ENCODE measurements at regions not wholly inside any gene's neighbourhood (a gene's known extent, or its start where the extent isn't known, plus 50 kb on each side); places are given as distances from the start of the nearest gene placed in this dataset.

DNA sequence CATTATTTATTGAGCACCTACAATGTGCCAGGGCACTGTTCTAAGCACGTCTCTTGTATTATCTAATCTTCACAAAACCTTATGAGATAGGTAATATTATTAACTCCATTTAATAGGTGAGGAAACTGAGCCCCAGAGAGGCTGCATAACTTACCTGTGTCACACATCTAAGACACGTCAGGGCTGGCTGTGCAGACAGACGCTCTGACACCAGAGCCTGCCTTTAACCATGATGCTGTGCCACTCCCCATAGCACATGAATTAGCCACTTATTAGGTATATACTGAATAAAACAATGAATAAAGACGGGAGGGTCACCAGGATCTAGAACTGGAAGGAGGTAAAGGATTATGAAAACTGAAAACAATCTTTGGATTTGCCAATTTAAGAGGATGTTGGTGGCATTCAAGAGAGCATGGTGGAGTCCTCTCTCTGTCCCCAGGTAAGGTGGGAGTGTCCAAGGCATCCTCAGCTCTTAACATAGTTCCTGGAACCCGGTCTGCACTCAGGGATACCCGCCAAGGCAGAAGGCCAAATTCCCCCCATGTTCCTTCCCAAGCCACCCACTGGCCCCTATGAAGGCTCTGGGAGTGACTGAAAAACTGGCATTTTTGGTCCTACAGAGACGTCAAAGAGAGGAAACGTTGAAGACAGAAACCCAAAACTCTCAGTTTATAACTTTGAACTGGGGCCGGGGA is 479.7 kb downstream of the FOXO1 start:
- FAIRE-seq (no peak), DNase-seq (ENCODE audit: insufficient read length, low spot score) (no peak)
- TF ChIP-seq, protein P1, sequence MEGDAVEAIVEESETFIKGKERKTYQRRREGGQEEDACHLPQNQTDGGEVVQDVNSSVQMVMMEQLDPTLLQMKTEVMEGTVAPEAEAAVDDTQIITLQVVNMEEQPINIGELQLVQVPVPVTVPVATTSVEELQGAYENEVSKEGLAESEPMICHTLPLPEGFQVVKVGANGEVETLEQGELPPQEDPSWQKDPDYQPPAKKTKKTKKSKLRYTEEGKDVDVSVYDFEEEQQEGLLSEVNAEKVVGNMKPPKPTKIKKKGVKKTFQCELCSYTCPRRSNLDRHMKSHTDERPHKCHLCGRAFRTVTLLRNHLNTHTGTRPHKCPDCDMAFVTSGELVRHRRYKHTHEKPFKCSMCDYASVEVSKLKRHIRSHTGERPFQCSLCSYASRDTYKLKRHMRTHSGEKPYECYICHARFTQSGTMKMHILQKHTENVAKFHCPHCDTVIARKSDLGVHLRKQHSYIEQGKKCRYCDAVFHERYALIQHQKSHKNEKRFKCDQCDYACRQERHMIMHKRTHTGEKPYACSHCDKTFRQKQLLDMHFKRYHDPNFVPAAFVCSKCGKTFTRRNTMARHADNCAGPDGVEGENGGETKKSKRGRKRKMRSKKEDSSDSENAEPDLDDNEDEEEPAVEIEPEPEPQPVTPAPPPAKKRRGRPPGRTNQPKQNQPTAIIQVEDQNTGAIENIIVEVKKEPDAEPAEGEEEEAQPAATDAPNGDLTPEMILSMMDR (IDR thresholded peaks at IDR 0.05; ENCODE audit: insufficient read depth, missing control alignments): no peak

DNA sequence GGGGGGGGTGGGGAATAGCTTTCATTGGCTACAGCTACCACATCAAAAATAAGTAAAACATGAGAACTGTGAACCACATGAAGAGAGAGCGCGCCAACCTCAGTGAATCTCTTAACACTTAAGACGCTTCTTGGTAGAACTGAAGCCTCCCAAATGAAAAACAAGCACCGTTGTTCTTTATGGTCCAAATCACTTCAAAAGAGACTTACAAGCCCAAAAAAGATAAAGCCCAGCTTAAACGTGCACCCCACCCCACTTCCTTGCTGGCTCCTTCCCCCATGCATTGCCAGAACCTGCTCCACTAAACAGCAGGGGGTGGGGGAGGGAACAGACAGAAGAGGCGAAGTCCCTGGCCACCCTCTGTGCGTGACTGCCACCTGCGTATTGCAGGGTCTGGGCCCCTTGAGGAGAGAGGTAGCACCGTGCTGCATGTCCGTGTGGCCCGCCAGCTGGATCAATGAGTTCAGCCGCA is 479.1 kb downstream of the FOXO1 start:
- TF ChIP-seq, protein P1 (IDR thresholded peaks at IDR 0.05; ENCODE audit: insufficient read depth, missing control alignments): no peak
- no peak for FAIRE-seq

DNA sequence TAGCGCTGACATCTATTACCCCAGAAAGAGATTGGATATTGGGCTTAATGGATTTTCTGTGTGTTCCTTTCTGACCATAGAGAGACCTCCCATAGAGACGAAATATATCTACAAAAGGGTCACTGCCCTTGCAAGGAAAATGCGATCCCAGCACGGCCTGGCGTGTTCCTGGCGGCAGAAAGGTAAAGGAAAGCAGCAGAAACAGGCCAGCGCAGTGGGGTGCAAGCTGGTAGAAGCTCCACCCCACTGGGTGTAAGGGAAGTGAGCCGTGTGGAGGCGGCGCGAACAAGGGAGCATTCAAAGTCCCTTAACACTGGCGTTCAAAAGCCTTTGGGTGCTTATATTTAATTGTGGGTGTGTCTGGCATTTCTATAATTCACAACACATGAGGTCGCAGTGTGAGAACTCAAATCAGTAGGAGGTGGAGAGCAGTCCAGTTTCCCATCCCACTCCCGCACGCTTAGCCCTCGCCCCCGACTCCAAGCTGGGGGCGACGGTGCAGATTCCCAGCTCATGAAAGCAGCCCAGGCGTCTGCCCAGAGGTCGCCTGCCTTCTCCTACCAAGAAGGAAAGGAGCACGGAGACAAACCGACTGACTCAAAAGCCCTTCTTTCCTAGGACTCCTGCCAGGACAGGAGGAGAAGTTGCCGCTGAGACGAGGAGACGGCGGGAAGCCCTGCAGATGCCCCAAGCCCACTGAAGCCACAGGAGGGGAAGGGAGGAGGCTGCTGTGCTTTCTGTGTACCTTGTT is 478.4 kb downstream of the FOXO1 start:
- FAIRE-seq: no peak
- DNase-seq (ENCODE audit: insufficient read length, low spot score): no peak
- TF ChIP-seq, protein P1 (IDR thresholded peaks at IDR 0.05; ENCODE audit: insufficient read depth, missing control alignments): no peak

More for the DNA sequence above, 479.1 kb downstream of the FOXO1 start:
- DNase-seq (ENCODE audit: insufficient read length, low spot score): no peak

DNA sequence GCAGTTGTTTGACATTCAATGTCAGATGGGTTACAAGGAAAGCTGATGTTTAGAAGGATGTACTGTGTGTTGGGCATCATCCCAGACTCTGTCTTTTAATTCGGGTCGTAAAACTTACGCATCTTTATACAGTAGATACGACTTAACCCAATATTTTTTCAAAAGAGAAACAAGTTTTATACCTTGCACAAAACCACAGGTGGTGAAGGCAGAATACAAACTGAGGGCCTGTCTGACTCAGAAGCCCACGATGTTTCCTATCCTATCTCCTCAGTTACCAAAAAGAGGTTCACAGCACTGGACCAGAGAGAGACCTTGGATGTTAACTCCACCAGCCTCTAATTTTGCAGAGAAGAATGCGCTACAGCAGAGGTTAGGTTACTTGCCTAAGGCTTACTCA is 477.0 kb downstream of the FOXO1 start:
- FAIRE-seq: no peak

DNA sequence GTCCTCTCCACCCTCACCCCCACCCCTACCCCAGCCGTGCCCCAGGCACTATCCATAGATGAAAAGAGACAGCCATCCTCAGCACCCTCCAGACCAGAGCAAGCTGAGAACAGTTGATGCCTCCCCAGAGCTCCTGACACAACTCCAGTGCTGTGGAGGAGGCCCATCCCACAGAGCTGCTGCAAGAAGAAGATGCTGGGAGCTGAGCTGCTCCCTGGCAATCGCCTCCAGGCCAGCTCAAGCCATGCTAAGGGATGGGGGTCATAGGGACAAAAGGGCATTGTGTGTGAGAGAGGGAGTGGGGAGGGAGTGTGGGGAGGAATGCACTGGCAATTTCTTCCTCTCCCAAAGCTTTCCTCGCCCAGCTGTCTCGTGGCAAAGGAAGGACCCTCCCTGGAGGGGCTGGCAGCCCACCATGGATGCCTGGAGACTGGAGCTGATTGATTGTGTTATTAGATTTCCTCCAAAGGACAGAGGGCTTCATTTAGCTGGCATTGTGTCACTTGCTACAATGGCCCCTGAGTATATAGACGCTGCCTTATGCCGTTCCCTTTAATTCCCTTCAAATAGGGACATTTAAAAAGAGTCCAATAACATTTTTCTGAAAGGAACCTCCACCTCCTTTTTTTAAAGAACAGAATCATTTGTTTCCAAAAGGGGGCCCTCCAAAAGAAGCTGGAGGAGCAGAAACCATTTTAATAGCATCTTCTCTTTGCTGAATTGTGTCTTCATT is 476.4 kb downstream of the FOXO1 start:
- DNase-seq (ENCODE audit: insufficient read length, low spot score) (no peak), FAIRE-seq (no peak)
- TF ChIP-seq, protein P1 (IDR thresholded peaks at IDR 0.05; ENCODE audit: insufficient read depth, missing control alignments): no peak

More for the DNA sequence above, 477.0 kb downstream of the FOXO1 start:
- TF ChIP-seq, protein P1 (IDR thresholded peaks at IDR 0.05; ENCODE audit: insufficient read depth, missing control alignments): no peak
- no peak for DNase-seq (ENCODE audit: insufficient read length, low spot score)

DNA sequence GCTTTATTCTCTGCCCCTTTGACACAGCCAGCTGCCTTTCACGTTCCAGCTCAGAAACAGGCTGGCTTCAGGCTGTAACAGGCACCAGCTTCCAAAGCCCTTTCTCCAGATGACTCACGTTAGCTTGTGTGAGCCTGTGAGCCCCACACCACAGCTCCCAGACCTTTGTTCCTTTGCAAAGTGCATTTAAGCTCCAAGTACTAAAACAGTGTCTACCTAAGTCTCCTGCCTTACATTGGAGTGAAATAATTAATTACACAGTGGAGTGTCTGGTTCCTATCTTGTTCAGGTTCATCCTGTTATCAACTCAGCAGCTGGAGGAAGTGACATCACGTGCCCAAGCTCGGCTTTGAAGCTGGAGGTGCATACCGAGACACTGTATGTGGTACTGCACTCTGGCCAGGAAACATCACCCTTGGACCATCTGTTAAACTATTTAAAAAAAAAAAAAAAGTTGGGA is 475.8 kb downstream of the FOXO1 start:
- TF ChIP-seq, protein P1 (IDR thresholded peaks at IDR 0.05; ENCODE audit: insufficient read depth, missing control alignments): no peak
- DNase-seq (ENCODE audit: insufficient read length, low spot score) (no peak), FAIRE-seq (no peak)

Measured in D721Med (cell line).